Cardiac muscle cell (in vitro differentiated cells and primary cell): ENCODE measurements at regions not wholly inside any gene's neighbourhood (a gene's known extent, or its start where the extent isn't known, plus 50 kb on each side); places are given as distances from the start of the nearest gene placed in this dataset.

Experiments
- DNase-seq, 2 donors: peaks; one replicate each; pipeline versions ENCODE4 v3.0.0 to v3.0.0-alpha.2; 2010 to 2017; ENCODE audit warnings: low read depth in 1 of 2, low spot score in 1 of 2
- H3K27ac ChIP-seq: fragments of 200-600 bp; sonication (generic); 2 replicates; pipeline ENCODE4 v1.5.1; 2016
- H3K27me3 ChIP-seq: fragments of 200-600 bp; sonication (generic); 2 replicates; pipeline ENCODE4 v1.6.0; 2016; ENCODE audit warnings: control low read depth
- H3K36me3 ChIP-seq: fragments of 200-600 bp; sonication (generic); 2 replicates; pipeline ENCODE4 v1.5.1; 2016; ENCODE audit warnings: control low read depth
- H3K4me1 ChIP-seq: fragments of 200-600 bp; sonication (generic); 2 replicates; pipeline ENCODE4 v1.8.1; 2017; ENCODE audit warnings: low read depth, mild to moderate bottlenecking, mixed run types
- H3K4me3 ChIP-seq: fragments of 200-600 bp; sonication (generic); 2 replicates; pipeline ENCODE4 v1.5.1; 2016; ENCODE audit warnings: mild to moderate bottlenecking
- H3K9me3 ChIP-seq: fragments of 200-600 bp; sonication (generic); 2 replicates; pipeline ENCODE4 v1.5.1; 2017; ENCODE audit warnings: low read depth, mild to moderate bottlenecking, control low read depth
- CTCF ChIP-seq: IDR thresholded peaks from 2 replicates; pipeline ENCODE4 v1.5.1; 2012; ENCODE audit warnings: low read depth, mild to moderate bottlenecking, low read length

- TF ChIP-seq CTCF: no peak
- H3K4me3 ChIP-seq: no peak overlapping the region
- H3K27me3 ChIP-seq: no peaks in the 10 kb centered on the region
- no peak for DNase-seq
- no peaks in the 10 kb centered on the region for H3K4me1 ChIP-seq
- no peak overlapping the region for H3K27ac ChIP-seq
- no peaks in the 10 kb centered on the region for H3K36me3 ChIP-seq
- H3K9me3 ChIP-seq: no peaks in the 10 kb centered on the region
These were observed 50.3 kb upstream of the ME3 start for GRCh38 chr11:86722748-86723147.
